GM19240 (cell line): ENCODE measurements at regions not wholly inside any gene's neighbourhood (a gene's known extent, or its start where the extent isn't known, plus 50 kb on each side); places are given as distances from the start of the nearest gene placed in this dataset.

Experiments
- DNase-seq: peaks from one replicate; pipeline ENCODE4 v3.0.0; 2011; ENCODE audit warnings: low spot score; ENCODE audit not compliant: insufficient read length

DNA sequence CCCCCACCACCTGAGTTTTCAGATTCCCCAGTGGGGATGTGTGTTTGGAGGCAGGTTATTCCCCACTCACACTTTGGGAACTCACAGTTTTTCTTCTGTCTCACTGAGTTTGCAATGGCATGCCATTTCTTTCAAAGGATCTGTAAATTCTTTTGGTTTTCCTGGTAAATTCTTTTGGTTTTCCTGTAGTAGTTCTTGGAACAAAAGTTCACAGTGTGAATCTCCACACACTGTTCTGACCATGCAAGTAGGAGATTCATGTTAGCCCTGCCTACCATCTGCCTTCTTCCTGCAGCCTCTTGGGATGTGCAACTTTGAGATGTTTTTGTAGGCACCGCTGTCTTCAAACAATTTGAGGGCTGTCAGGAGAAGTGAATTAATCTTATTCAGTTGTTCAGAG is 165.6 kb upstream of the OGFRL1 start:
- no peak for DNase-seq

DNA sequence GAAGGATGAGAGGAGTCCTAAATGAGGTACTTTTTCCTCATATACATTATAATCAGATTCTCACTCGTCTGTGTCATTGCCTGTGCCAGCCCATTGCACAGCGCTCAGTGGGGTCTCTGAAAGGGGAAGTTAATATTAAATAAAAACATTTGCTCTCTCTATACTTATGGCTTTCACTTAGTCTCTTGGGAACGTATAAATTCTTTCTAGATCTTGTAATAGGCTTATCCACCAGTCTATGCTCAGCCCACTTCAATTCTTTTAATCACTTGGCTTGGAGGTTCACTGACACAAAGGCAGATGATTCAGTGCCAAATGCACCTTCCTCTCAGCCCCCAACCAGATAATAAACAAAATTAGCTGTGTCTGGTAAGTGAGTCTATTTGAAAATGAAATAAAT is 164.3 kb upstream of the OGFRL1 start:
- DNase-seq, result no peak

DNA sequence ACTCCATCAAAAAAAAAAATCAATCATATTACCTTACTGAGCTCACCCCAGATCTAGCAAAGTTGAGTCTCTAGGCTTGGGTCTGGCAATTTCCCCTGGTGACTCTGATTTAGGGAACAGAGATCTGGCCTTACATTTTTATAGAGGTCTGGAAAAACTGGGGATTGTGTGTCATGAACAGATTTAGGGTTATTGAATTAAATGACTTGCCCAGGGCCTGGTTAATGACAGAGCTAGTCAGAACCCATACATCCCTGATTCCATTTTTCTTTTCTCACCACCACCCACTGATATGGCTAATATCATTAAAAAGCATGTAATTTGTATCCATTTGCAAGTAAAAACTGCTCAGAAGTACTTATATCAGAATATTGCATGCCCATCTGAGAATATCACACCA is 163.4 kb upstream of the OGFRL1 start:
- DNase-seq, result no peak

DNA sequence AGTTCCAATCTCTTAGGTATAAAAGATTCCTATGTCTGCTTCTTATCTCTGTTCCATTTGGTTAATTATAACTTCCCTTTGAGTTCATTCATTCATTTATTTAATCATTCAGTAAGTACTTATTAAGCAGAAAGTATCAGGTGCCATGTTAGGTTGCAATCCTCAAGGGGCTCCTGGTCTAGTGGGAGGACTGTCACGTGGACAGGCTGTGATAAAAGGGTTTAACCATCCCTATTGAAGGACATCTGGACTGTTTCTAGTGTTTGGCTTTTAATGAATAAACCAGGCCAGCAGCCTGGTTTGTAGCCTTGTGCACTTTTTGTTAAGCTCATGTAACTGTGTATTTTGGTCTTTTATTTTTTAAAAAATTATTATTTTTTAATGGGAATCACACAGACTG is 162.1 kb upstream of the OGFRL1 start:
- no peak for DNase-seq

DNA sequence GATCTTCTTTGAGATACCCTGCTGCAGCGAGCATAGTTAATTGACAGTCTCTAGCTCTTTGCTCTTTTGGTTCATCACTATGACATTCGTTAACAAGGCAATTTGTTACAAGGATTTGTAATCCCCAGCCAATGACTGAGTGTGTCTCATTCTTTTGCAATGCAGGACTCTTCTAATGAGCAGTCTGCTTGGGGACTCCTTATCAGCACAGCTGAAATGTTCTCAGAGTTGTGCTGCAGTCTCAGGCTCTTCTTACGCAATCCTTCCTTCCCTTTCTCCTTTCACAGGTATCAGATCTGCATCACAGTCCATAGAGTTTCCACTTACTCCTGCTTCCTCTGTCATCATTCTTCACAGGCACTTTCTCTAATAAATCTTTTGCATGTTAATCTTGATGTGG is 161.2 kb upstream of the OGFRL1 start:
- DNase-seq, result no peak

DNA sequence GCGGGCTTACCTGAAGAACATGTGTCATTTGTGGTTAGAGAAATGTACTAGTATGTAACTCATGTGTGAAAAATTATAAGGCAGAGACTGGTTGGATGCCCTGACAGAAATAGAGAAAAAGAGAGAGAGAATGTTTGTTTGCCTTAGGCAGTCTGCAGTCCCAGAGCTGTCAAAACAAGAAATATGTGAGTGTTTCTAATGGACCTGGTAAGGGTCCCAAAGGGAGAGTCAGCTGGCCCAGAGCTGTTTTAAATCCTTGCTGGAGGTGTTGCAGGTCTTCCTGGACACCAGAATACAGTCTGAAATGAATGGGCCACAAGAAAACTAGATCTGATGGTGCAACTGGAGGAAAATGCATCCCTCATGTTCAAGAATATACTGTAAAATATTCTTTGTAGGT is 158.3 kb upstream of the OGFRL1 start:
- no peak for DNase-seq

DNA sequence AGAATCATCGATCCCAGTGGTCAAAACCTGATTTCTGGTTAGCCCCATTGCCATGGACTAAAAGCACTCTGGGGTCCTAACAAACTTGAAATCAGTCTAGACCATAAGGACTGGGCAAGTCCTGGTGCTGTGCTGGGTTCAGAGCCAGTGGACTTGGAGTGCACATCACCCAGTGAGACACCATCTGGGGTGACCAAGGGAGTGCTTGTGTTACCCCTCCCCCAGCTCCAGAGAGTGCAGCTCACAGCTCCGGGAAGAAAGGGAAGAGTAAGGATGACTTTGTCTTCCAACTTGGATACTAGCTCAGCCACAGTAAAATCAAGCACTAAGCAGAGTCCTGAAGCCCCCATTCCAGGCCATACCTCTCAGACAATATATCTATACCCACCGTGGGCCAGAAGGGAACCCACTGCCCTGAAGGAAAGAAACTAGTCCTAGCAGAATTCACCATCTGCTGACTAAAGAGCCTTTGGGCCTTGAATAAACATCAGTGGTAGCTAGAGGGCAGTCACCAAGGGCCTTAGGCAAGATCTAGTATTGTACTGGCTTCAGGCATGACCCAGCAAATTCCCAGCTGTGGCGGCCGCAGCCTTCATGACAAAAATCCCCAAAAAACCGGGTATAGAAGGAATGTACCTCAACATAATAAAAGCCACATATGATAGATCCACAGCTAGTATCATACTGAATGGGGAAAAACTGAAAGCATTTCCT is 153.5 kb upstream of the OGFRL1 start:
- no peak for DNase-seq

DNA sequence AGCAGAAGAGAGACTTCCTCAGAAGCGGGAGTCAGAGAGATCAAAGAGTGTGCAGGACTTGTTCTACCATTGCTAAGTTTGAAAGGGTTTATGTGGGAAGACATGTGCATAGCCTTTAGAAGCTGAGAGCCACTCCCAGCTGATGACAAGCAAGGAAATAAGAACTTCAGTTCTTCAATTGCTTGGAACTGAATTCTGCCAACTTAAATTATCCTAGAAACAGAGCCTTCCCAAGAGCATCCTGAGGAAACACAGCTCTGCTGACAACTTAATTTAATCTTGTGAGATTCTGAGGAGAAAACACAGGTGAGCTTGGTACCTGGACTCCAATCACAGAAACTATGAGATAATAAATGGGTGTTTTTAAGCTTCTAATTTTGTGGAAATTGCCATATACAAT is 150.6 kb upstream of the OGFRL1 start:
- DNase-seq, result no peak

DNA sequence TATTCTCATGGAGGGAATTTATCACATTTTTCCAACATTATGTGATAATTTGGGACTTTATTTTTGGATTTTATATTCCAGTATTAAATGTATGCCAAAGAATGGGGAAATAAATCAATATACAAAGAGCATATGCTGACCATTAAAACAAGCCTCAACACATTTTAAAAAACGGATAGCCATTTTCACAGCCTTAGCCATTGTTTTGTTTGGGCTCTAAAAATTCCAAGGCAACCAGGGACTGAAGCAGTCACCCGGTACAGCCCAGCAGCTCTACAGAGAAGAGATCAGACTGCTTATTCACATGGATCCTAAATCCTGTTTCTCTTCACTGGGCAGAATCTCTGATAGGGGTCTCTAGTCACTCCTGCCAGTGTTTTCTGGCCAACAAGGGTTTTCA is 150.2 kb upstream of the OGFRL1 start:
- DNase-seq, result no peak

DNA sequence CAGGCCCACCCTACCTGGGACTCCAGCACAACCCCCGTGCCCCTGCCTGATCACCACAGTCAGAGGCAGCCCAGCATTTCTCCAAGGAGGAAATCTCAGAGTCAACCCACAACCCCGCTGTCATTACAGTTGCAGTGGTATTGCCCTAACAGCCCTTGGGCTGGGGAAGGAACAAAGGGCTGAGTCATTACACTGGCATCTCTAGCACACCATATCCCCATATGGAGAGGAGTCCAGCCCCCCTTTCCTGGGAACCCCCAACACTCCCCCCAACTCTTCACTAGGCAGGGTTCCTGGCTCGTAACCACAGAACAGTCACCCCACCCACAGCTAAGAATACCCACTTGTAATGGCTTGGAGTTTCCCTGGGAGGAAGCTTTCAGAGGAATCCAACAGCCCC is 149.4 kb upstream of the OGFRL1 start:
- DNase-seq, result no peak

DNA sequence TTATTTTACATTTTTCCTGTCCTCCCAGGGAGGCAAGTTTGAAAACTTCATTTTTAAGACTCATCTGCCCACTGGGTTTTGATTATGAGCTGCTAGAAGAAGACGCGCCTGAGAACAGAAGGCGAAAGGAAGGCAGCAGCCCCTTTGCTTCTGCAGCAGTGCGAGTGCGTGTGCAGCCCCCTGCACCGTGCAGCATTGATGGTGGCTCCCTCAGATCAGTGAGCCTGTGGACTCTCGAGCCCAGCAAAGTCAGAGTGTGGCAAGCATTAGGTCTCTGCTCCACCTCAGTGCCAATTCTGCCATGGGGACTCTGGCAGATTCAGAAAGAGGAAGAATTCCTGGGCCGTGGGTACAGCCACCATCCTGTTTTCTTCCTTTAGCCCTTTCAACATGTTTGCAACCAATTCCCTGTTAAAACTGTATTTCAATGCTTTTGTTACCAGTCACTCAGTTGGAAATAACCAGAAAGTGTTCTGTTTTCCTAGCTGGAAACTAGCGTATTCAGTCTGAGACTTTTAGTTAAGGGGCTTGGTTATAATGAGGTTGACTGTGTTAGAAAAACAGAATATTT is 134.8 kb upstream of the OGFRL1 start:
- DNase-seq, result no peak

DNA sequence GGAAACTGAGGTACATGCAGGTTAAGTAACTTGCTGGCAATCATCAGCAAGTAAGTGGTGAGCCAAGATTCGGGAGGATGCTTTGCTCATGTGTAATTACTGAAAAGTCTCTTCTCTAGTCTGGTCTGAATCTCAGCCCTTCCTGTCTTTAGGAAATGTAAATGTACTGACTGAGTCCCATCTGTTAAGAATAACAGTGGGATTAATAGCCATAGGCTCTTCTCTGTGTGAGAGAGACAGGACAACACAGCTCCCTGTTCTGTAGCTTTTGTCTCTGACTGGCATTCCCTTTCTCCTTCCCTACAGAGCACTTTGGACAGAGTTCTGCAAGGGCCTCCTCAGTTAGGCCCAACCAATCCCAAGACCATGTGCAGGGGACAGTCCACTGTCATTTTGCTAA is 131.3 kb upstream of the OGFRL1 start:
- no peak for DNase-seq

DNA sequence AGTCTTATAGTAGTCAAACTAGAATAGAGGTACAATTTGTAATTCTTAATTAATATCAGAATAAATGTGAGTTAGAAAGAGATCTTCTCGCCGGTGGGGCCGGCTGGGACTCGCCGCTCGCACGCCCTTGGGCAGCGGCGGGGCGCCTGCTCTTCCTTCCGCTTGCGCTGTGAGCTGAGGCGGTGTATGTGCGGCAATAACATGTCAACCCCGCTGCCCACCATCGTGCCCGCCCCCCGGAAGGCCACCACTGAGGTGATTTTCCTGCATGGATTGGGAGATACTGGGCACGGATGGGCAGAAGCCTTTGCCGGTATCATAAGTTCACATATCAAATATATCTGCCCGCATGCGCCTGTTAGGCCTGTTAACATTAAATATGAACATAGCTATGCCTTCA is 123.7 kb upstream of the OGFRL1 start:
- DNase-seq, result no peak

DNA sequence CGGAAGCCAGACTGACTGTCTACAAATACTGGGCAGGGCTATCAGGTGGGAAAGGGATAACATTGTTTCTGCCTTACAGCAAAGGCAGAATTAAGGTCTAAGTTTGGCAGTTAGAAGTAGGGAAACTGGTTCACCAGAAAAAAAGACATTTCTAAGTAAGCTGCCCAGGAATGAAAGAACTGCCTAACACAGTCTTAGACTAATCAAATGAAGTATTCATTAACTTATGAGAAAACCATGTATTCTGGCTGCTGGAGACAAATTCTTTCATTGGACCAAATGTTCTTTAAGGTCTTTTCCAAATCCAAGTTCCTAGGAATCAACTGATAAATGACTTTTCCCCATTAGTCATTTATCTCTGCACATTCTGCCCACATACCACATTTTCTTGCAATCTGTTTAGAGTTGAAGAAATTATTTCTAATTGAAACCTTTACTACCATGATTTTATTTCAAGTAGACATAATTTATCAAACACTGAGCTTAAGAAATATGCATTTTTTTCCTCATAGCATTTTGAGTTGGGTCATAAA is 120.3 kb upstream of the OGFRL1 start:
- no peak for DNase-seq

DNA sequence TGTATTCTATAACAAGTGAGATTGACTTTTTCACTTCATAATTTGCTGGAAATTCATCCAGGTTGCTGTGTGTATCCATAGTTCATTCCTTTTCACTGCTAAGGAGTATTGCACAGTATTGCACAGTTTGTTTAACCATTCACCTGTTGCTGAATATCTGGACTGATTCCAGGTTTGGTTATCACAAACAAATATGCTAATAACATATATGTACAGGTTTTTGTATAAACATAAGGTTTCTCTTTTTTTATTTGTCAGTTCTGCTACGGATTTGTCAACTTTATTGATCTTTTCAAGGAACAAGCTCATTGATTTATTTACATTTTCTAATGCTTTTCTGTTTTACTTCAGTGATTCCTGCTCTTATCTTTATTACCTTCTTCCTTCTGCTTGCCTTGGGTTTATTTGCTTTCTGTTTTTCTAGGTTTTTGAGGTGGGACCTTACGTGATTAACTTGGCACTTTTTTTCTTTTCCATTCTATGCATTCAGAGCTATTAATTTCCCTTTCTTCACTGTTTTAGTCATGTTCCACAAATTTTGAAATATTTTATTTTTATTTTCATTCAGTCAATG is 117.0 kb upstream of the OGFRL1 start:
- DNase-seq, result no peak

DNA sequence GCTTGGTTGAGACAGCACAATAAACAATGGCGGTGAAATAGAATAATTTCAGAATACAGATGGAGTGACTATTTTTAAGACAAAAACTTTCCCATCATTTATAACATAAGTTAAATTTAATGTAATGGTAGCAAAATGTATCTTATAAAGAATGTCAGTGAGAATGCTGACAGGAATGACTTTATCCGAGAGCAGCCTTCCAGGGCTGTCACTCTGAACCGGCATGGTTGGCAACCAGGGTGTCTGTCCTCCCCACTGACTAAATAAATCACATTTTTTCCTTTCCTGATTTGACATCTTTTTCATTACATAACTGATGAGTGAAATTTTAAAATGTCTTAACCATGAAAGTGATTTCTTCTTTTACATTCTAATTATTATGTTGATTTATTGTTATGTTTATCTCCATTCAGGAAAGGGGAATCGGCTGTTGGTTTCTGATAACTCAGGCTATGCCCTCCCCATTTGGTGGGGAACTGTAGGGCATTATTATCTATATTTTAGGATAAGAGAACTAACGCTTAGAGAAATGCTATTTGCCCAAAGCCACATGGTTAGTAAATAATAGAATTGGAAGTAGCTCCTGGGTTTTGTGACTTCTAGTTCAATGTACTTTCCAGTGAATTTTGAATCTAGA is 109.2 kb upstream of the OGFRL1 start:
- DNase-seq, result no peak

DNA sequence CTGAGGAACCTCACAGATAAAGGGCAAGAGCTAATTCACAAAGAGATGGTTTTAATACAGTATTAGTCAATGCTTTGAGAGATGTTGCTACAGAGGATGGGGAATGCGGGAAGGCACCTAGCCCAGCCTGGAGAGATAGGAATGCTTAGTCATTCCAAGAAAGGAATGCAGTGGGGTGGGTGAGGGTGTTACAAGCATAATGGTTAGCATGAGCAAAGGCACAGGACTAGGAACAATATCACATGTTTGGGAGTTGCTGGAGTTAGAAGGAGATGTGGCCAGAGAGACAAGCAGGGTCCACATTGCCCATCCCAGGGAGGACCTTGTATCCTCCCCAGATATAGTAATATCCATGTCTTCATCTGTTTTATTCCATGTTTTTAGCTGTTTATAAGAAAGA is 107.0 kb upstream of the OGFRL1 start:
- DNase-seq, result no peak

DNA sequence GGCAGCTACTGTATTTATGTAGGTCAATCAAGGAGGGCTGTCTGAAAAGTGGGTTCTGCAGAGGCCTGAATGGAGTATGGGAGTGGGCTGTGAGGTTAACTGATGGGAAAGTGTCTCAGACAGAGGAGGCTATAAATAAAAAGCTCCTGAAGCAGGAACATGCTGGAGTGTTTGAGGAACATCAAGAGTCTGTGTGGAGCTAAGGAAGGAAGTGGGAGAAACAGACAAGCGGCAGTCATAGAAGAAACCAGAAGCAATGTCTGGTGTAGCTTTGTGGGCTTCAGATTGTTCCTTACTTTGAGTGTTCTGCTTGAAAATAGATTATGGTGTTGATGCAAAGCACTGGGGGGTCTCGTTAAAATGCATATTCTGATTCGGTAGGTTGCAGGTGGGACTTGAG is 101.5 kb upstream of the OGFRL1 start:
- no peak for DNase-seq

DNA sequence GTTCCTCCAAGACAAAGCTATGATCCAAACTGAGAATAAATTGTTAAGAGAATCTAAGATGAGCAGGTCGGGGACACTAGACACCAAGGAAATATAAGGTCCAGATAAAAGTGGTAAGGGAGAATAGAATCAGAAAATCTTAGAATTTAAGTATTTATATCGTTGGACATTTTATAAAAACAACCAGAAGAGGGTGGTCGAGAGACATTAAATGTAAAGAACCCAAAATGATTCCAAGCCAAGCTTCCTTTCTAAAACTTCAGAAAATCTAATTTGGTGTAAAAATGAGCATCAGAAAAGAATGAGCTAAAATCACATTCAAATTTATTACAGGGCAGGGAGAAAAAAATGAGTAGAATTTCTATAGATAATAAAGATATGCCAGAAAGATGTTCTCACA is 97.8 kb upstream of the OGFRL1 start:
- no peak for DNase-seq

DNA sequence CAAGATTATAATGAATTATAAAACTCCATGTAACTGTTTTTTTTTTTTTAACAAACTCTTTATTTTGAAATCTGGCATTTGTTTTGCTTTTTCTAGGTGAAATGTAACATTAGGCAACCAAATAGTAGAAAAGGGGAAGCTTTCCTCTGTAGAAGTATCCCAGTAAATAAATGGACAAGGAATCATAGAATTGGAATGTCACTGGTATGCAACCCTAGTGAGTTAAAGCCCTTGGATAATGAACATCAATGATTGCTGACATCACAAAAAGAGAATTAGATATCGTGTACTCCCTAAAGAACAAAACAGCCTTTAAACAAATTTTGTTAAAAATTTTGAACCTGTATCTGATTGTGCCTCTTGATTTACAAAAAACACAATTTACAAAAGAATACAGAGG is 93.9 kb upstream of the OGFRL1 start:
- no peak for DNase-seq

DNA sequence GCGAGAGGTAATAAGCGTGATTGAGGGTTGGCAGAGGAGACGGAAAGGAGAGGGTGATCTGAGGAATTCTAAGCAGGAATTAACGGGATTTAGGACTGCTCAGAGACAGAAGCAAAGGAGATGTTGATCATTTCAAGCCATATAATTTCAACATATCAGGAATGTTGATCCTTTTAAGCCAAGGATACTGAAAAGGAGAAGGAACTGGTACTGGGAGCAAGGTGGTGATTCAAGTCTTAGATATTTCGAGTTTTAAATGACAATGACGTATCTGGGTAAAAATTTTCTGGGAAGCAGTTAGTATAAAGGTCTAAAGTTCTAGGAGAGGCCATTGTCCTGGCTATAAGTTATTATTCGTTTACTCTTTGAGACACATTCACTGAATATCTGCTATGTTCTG is 91.3 kb upstream of the OGFRL1 start:
- no peak for DNase-seq

DNA sequence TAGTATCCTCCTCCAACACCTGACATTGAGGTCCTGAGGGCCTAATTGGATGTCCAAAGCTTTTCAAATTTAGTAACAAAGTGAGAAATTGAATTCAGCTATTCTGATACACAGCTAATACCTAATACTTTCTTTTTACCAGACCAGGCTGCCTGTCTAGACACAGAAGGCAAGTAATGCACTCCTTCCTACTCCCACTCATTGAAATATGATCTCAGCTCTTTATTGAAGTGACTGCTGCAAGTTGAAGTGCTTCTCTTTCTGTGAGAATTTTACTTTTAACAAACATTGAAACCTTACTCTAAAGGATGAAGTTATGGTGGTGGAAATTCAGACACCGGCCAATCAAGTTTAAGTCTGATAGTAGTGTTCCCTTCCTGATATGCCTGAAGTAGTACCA is 90.8 kb upstream of the OGFRL1 start:
- no peak for DNase-seq

DNA sequence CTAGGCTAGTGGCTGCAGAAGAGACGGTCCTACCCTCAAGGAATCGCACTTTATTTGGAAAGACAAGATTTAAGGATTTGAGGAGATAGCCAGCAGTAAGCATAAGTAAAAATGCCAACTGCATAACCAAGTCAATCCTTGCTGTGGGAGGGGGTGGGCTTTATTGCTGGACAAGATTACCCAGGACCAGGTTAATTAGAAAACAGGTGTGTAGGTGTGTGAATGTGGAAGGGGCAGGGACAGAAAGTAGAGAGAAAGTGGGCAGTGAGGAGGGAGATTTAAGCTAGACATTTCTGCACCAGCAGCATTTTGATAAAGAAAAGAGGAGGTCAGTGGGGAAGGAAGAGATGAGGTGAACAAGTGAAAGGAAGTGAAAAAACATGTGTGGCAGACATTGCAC is 89.7 kb upstream of the OGFRL1 start:
- no peak for DNase-seq
